ENCODE measurements at regions not wholly inside any gene's neighbourhood (a gene's known extent, or its start where the extent isn't known, plus 50 kb on each side); places are given as distances from the start of the nearest gene placed in this dataset.

DNA sequence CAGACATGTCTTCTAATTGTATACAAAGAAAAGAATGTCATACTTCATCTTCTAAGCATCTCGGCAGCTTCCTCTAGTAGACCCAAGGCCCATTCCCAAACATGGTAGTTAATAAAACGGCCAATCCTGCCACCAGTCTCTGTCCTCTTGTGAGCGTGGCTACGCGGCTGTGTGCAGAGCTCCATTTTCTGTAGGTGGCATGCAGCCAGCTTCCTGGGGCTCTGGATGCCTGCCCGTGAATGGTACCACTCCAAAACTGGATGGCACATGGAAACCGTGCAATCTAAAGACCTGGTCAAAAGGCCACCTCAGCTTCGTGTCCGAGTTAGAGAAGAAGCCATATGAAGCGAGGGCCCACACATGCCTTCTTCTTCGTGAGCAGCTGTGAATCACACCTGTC lies 110.7 kb downstream of the SIPA1L2 start:
- DNase-seq (ENCODE audit: low read depth) = no peak

- no peak for DNase-seq (ENCODE audit: low read depth)
Measured at GRCh38 chr1:232518349-232518748, 111.6 kb downstream of the SIPA1L2 start.

DNA sequence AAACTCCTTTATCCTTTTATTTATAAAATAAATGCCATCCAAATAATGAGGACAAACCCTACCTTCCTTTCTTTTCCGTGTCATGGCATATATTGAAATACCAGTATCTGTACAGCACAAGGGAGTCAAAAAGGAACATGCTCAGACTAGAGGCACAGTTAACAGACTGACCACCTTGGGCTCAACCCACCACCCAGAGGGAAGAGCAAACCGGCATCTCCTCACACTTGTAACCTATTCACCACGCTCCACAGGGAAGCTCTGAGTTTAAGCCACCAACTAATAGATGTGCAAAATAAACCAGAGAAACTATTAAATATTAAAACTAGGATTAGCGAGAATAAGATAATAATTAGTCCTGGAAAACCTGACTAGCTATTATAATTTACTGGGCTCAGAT lies 112.7 kb downstream of the SIPA1L2 start:
- DNase-seq (ENCODE audit: low read depth) = no peak

- no peak for DNase-seq (ENCODE audit: low read depth)
Measured at GRCh38 chr1:232515706-232516105, 114.2 kb downstream of the SIPA1L2 start.

- no peak for DNase-seq (ENCODE audit: low read depth)
Measured at GRCh38 chr1:232512712-232513111, 117.2 kb downstream of the SIPA1L2 start.

- no peak for DNase-seq (ENCODE audit: low read depth)
Measured at GRCh38 chr1:232511172-232511571, 118.8 kb downstream of the SIPA1L2 start.

GRCh38 chr1:232510367-232511110 lies 119.4 kb downstream of the SIPA1L2 start:
- DNase-seq (ENCODE audit: low read depth) = no peak

DNA sequence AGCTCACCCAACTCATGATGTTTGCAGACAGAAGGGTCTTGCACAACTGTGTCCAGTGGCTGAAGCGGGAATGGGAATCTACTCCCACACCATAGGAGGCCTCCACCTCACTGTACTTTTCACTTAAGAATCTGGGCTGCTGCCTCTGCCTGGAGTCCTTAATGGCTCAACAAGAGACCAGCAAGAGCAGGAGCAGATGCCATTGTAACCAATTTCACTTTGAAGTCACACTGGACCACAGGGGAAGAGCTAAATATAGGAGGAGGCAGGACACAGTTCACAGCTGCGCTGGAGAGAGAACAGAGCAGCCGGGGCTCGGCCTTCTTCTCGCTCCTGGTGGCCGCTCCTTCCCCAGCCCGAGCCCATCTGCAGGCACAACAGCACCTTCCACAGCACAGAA lies 120.4 kb downstream of the SIPA1L2 start:
- DNase-seq (ENCODE audit: low read depth) = no peak

DNA sequence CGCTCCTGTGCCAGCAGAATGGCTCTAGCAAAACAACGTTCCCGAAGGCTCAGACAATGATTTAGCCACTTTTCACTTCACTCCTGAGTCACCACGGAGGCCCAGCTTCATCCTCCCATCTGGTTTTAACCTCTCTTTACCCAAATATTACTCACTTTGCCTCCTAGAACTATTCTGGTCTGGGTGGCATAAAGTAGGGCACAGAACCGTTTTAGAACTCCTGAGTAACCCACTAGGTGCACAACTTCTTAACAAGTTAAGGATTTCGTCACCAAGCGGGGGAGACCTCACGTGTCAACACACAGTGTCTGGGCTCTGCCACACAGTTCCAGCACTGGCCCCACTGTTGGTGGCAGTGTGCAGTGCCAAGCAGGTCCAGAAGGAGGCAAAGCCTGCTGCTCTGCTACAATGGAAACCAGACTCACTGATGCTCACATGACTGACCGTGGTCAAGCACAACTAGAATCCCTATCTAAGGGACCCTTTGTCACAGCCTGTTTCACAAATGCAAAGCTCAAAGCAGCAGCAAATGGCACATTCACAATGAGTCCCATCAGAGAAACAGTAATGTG lies 121.7 kb downstream of the SIPA1L2 start:
- DNase-seq (ENCODE audit: low read depth) = no peak

DNA sequence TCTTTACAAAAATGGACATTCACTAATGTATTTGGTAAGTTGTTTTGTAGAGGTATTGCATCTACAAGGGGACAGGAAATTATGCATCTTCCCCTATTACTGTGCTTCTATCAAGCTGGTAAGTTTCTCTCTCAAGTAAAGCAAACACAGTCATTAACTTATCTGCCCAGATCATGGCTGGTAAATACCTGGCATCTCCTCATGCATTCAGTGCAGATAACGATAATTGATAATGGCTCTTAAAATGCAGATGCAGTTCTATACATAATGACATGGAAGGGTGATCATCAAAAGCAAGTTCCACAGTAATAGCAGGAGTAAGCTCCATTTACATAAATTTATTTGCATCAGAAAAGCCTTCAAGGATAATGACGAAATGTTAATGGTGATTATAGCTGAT lies 122.4 kb downstream of the SIPA1L2 start:
- no peak for DNase-seq (ENCODE audit: low read depth)

DNA sequence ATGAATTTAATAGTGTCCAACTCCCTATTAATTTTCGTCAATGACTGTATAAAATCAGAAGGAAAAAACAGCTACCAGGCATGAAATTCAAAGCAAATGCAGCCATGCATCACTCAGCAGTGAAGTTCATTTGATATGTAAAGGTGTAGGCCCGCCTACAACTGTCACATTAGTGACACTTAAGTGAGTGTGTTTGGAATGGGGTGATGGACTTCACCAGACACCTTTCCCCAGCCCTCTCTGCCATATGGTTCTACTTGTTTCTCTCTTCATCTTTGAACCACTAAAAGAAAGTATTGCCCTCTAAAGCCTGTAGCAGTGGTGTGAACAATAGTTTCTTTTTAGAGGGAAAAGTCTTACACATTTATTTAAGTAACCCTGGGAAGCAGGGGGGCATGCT lies 124.0 kb downstream of the SIPA1L2 start:
- DNase-seq (ENCODE audit: low read depth) = no peak

GRCh38 chr1:232504651-232505050 lies 125.3 kb downstream of the SIPA1L2 start:
- DNase-seq (ENCODE audit: low read depth) = no peak

DNA sequence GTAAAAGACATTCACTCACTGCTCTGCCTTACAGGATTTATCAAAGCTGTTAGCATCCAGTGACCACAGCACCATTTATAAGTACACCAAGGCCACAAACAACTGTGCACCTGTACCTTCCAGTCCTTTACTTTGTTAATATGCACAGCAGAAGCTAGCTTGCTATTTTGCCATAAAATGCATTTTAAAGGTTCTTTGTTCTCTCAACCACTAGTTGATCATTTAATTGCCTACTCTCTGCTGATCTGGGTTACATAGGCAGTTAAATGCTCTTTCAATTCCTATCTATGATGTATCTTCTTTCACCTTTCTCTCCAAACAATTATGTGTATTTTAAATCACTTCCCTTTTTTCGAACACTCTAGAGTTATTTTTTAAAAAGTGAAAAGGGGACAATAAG lies 126.4 kb downstream of the SIPA1L2 start:
- no peak for DNase-seq (ENCODE audit: low read depth)

- DNase-seq (ENCODE audit: low read depth) = no peak
Measured at GRCh38 chr1:232501854-232502253, 128.1 kb downstream of the SIPA1L2 start.

GRCh38 chr1:232499188-232499587 lies 130.7 kb downstream of the SIPA1L2 start:
- DNase-seq (ENCODE audit: low read depth) = no peak

GRCh38 chr1:232493869-232494268 lies 136.1 kb downstream of the SIPA1L2 start:
- no peak for DNase-seq (ENCODE audit: low read depth)

DNA sequence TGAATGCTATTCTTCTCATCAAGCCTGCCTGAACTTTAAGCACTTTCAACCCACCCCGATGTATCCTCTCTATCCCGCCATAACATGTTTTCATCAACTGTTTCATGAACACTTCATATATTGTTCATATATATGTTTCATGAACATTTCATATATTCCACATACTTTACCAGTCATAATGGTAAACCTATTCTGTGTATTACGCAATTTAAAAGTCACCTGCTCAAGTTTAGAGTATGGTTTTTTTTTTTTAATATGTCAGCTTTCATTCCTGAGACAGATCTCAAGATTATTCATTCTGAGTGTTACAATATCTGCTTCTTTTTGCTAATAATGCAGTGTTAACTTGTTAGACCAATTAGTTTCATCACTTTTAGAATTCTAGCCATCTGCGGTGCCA lies 140.7 kb downstream of the SIPA1L2 start:
- DNase-seq (ENCODE audit: low read depth) = no peak

- DNase-seq (ENCODE audit: low read depth) = no peak
Measured at GRCh38 chr1:232487236-232487635, 142.7 kb downstream of the SIPA1L2 start.

GRCh38 chr1:232486454-232487207 lies 143.3 kb downstream of the SIPA1L2 start:
- DNase-seq (ENCODE audit: low read depth) = no peak

DNA sequence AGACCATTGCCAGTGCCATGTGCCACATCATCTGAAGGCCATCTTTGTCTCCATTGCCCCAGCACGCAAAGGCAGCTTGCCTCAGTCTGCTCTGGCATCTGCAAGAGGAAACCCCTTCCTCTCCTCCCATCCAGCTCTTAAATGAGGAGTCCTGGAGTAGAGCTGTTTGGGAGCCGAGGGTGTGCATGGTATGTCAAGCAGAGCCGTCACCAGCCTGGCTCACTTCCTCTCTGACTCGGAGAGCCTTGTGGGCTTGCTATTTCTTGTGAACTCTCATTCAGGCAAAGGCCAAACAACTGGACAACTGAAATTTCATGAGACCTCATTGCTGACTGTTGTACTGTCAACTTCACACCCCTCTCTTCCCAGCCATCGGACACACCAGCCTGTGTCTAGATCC lies 143.9 kb downstream of the SIPA1L2 start:
- no peak for DNase-seq (ENCODE audit: low read depth)

- DNase-seq (ENCODE audit: low read depth) = no peak
Measured at GRCh38 chr1:232484856-232485255, 145.1 kb downstream of the SIPA1L2 start.

- no peak for DNase-seq (ENCODE audit: low read depth)
Measured at GRCh38 chr1:232483826-232484225, 146.1 kb downstream of the SIPA1L2 start.

GRCh38 chr1:232481091-232481490 lies 148.8 kb downstream of the SIPA1L2 start:
- DNase-seq (ENCODE audit: low read depth) = peak; percentile 20

Measured in GM04503 (cell line).